ENCODE measurements at regions not wholly inside any gene's neighbourhood (a gene's known extent, or its start where the extent isn't known, plus 50 kb on each side); places are given as distances from the start of the nearest gene placed in this dataset.

GRCh38 chr5:8897316-8897715 lies 648.6 kb downstream of the SEMA5A start:
- no peak for DNase-seq (ENCODE audit: low read depth, low spot score)

- DNase-seq (ENCODE audit: low read depth, low spot score) = peak; percentile 72
Measured at GRCh38 chr5:8905021-8905420, 640.9 kb downstream of the SEMA5A start.

GRCh38 chr5:8906303-8906967 lies 639.4 kb downstream of the SEMA5A start:
- peak; percentile 69 for DNase-seq (ENCODE audit: low read depth, low spot score)

GRCh38 chr5:8907168-8907868 lies 638.6 kb downstream of the SEMA5A start:
- peak; percentile 38 for DNase-seq (ENCODE audit: low read depth, low spot score)

GRCh38 chr5:8908055-8908683 lies 637.7 kb downstream of the SEMA5A start:
- DNase-seq (ENCODE audit: low read depth, low spot score) = peak; percentile 45

GRCh38 chr5:8912106-8912505 lies 633.8 kb downstream of the SEMA5A start:
- peak; percentile 4 for DNase-seq (ENCODE audit: low read depth, low spot score)

- no peak for DNase-seq (ENCODE audit: low read depth, low spot score)
Measured at GRCh38 chr5:8913522-8913921, 632.4 kb downstream of the SEMA5A start.

GRCh38 chr5:8919096-8919495 lies 626.8 kb downstream of the SEMA5A start:
- no peak for DNase-seq (ENCODE audit: low read depth, low spot score)

- DNase-seq (ENCODE audit: low read depth, low spot score) = no peak
Measured at GRCh38 chr5:8923526-8923925, 622.3 kb downstream of the SEMA5A start.

- DNase-seq (ENCODE audit: low read depth, low spot score) = no peak
Measured at GRCh38 chr5:8924054-8924793, 621.7 kb downstream of the SEMA5A start.

GRCh38 chr5:8930021-8930420 lies 615.9 kb downstream of the SEMA5A start:
- DNase-seq (ENCODE audit: low read depth, low spot score) = no peak

- DNase-seq (ENCODE audit: low read depth, low spot score) = no peak
Measured at GRCh38 chr5:8934455-8934854, 611.4 kb downstream of the SEMA5A start.

GRCh38 chr5:8940934-8941333 lies 604.9 kb downstream of the SEMA5A start:
- DNase-seq (ENCODE audit: low read depth, low spot score) = no peak

GRCh38 chr5:8943301-8943700 lies 602.6 kb downstream of the SEMA5A start:
- DNase-seq (ENCODE audit: low read depth, low spot score) = no peak

GRCh38 chr5:8944005-8944404 lies 601.9 kb downstream of the SEMA5A start:
- no peak for DNase-seq (ENCODE audit: low read depth, low spot score)

GRCh38 chr5:8945972-8946371 lies 599.9 kb downstream of the SEMA5A start:
- DNase-seq (ENCODE audit: low read depth, low spot score) = no peak

GRCh38 chr5:8949908-8950307 lies 596.0 kb downstream of the SEMA5A start:
- no peak for DNase-seq (ENCODE audit: low read depth, low spot score)

- DNase-seq (ENCODE audit: low read depth, low spot score) = no peak
Measured at GRCh38 chr5:8952147-8952546, 593.7 kb downstream of the SEMA5A start.

GRCh38 chr5:8953016-8953415 lies 592.9 kb downstream of the SEMA5A start:
- no peak for DNase-seq (ENCODE audit: low read depth, low spot score)

GRCh38 chr5:8953911-8954438 lies 591.9 kb downstream of the SEMA5A start:
- DNase-seq (ENCODE audit: low read depth, low spot score) = no peak

- DNase-seq (ENCODE audit: low read depth, low spot score) = no peak
Measured at GRCh38 chr5:8954801-8955200, 591.1 kb downstream of the SEMA5A start.

GRCh38 chr5:8956659-8957058 lies 589.2 kb downstream of the SEMA5A start:
- DNase-seq (ENCODE audit: low read depth, low spot score) = no peak
